Sigmoid colon (tissue), 6 donors: ENCODE measurements at regions not wholly inside any gene's neighbourhood (a gene's known extent, or its start where the extent isn't known, plus 50 kb on each side); places are given as distances from the start of the nearest gene placed in this dataset.

Experiments
- DNase-seq: peaks from one replicate; pipeline ENCODE4 v3.0.0-alpha.2; 2019
- H3K27ac ChIP-seq, 4 donors: fragments of 200-600 bp; sonication (generic); one replicate each; pipeline ENCODE4 v1.5.1; 2016 to 2019; ENCODE audit warnings: mild to moderate bottlenecking in 1 of 4
- H3K27me3 ChIP-seq, 3 donors: fragments of 200-600 bp; sonication (generic); one replicate each; pipeline ENCODE4 v1.5.1; 2019; ENCODE audit warnings: mild to moderate bottlenecking in 1 of 3
- H3K36me3 ChIP-seq, 4 donors: fragments of 200-600 bp; sonication (generic); one replicate each; pipeline ENCODE4 v1.5.1; 2016 to 2019
- H3K4me1 ChIP-seq, 4 donors: fragments of 200-600 bp; sonication (generic); one replicate each; pipeline ENCODE4 v1.5.1; 2017 to 2019
- H3K4me3 ChIP-seq, 4 donors: fragments of 200-600 bp; sonication (generic); one replicate each; pipeline ENCODE4 v1.5.1; 2017 to 2019; ENCODE audit warnings: mild to moderate bottlenecking in 2 of 4, moderate library complexity in 1 of 4
- H3K9me3 ChIP-seq, 4 donors: fragments of 200-600 bp in 3 of 4; sonication (generic) in 3 of 4; one replicate each; pipeline versions ENCODE4 v1.5.1 to v1.6.1; 2013 to 2019
- EP300 ChIP-seq, 4 donors: sonication (generic); formaldehyde crosslinking; IDR thresholded peaks; one replicate each; pipeline ENCODE4 v1.6.1; 2017; ENCODE audit warnings: antibody characterized with exemption in 4 of 4
- POLR2A ChIP-seq, 2 donors: fragments of 450-650 bp; IDR thresholded peaks; one replicate each; pipeline ENCODE4 v1.6.1; 2016; ENCODE audit warnings: antibody characterized with exemption in 2 of 2, mild to moderate bottlenecking in 2 of 2, moderate library complexity in 2 of 2
- POLR2AphosphoS5 ChIP-seq, 4 donors: sonication (generic); formaldehyde crosslinking; IDR thresholded peaks; one replicate each; pipeline ENCODE4 v1.6.1; 2017; ENCODE audit warnings: antibody characterized with exemption in 4 of 4
- WGBS, 2 donors: extraction: QIAGEN DNeasy Blood & Tissue Kit; methylation state at CpG; one replicate each; pipeline ENCODE4 v1.1.7; 2013; 5-methylcytosine and 5-hydroxymethylcytosine counted together
- intact Hi-C: fragments of 100-400 bp; cut with DNase I; formaldehyde crosslinking; loops from one replicate; pipeline ENCODE4 v1.15.1; 2023
- TF ChIP-seq, protein P1 (sequence below), 4 experiments: fragments of 450-650 bp in 3 of 4; fragments of 200-600 bp in 1 of 4; IDR thresholded peaks; one replicate each; pipeline ENCODE4 v1.5.1; 2016 to 2019; ENCODE audit warnings: antibody characterized with exemption in 4 of 4, mild to moderate bottlenecking in 3 of 4, moderate library complexity in 2 of 4
- donor health status: healthy with polysubstance abuse.
- donor health status: healthy.

DNA sequence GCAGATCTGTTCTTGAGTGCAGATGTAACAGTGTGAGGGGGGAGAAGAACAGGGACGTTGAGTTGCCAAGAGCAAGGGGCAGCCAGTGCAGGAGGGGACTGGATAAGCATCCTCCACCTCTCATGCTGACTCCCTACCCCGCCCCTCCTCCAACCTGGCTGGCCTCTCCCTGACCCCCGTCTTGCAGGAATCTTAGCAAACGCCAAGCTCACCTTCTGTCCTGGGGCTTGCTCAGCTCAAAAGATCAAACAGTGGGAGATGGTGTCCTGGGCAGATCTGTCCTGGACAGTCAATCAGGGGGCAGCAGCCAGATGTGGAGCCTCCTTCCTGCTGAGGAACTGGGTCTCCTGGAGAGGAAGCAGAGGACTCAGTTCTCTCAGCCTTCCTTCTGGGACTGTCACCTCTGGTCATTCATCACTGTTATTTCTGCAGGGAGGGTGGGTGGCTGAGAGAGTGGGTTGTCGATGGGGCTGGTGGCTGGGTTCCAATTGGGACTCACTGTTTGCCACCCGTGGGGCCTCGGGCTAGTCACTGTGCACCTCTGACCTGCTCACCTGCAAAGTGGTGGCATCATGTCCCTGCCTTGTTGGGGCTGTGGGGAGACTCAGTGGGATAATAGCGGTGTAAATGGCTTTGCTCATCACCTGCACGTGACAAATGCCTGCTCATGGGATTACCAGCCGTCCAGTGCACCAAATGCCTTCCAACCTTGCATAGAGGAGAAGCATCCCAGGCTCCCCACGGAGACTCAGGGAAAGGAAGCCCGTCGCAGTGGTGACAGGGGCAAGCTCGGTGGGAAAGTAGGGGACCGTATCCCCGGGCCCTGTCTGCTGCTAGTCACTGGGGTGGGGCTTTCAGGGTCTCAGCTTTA is 154.4 kb downstream of the PTPRU start:
- no peaks in the 10 kb centered on the region for H3K36me3 ChIP-seq
- no peaks in the 10 kb centered on the region for H3K4me1 ChIP-seq
- 41 to 51% methylated on average over 16 of the region's 16 CpGs for WGBS, 2 donors
- DNase-seq, result no peak
- TF ChIP-seq EP300 (IDR thresholded peaks at IDR 0.05), result no peak
- TF ChIP-seq, protein P1, sequence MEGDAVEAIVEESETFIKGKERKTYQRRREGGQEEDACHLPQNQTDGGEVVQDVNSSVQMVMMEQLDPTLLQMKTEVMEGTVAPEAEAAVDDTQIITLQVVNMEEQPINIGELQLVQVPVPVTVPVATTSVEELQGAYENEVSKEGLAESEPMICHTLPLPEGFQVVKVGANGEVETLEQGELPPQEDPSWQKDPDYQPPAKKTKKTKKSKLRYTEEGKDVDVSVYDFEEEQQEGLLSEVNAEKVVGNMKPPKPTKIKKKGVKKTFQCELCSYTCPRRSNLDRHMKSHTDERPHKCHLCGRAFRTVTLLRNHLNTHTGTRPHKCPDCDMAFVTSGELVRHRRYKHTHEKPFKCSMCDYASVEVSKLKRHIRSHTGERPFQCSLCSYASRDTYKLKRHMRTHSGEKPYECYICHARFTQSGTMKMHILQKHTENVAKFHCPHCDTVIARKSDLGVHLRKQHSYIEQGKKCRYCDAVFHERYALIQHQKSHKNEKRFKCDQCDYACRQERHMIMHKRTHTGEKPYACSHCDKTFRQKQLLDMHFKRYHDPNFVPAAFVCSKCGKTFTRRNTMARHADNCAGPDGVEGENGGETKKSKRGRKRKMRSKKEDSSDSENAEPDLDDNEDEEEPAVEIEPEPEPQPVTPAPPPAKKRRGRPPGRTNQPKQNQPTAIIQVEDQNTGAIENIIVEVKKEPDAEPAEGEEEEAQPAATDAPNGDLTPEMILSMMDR (IDR thresholded peaks at IDR 0.05), result no peak
- no peak for TF ChIP-seq POLR2A (IDR thresholded peaks at IDR 0.05)
- TF ChIP-seq POLR2AphosphoS5 (IDR thresholded peaks at IDR 0.05), result no peak
- no peaks in the 10 kb centered on the region for H3K9me3 ChIP-seq
- no peak overlapping the region for H3K4me3 ChIP-seq
- H3K27ac ChIP-seq, result no peak overlapping the region
- intact Hi-C loops, result no loop called here
- H3K27me3 ChIP-seq, result peaks cover 0 to 33% (median 0%) of the 10 kb centered on the region in 3 donors

DNA sequence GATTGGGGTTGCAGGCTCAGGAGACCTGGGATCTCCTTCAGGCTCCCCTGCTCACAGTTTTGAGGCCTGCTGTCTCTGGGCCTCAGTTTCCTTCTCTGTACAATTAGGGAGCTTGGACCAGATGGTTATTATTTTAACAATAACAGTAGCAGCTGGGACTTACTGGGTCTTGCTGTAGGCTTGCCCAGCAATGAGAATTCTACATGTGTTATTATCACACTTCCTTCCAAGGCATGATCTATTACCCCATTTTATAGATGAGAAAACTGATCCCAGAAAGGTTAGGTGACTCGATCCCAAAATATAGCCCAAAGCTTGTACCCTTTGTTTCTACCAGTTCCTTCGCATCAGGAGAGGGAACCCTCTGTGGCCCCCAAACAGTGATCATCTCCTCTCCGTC is 153.8 kb downstream of the PTPRU start:
- peaks cover 0 to 37% (median 0%) of the 10 kb centered on the region in 3 donors for H3K27me3 ChIP-seq
- no peaks in the 10 kb centered on the region for H3K4me1 ChIP-seq
- DNase-seq, result no peak
- TF ChIP-seq POLR2AphosphoS5 (IDR thresholded peaks at IDR 0.05) (no peak), POLR2A (IDR thresholded peaks at IDR 0.05) (no peak), EP300 (IDR thresholded peaks at IDR 0.05) (no peak)
- TF ChIP-seq, protein P1 (IDR thresholded peaks at IDR 0.05), result no peak
- H3K36me3 ChIP-seq, result no peaks in the 10 kb centered on the region
- no peak overlapping the region for H3K4me3 ChIP-seq
- no peak overlapping the region for H3K27ac ChIP-seq
- WGBS, 2 donors, result 61 to 79% methylated on average over 3 of the region's 3 CpGs
- intact Hi-C loops, result no loop called here
- H3K9me3 ChIP-seq, result no peaks in the 10 kb centered on the region

DNA sequence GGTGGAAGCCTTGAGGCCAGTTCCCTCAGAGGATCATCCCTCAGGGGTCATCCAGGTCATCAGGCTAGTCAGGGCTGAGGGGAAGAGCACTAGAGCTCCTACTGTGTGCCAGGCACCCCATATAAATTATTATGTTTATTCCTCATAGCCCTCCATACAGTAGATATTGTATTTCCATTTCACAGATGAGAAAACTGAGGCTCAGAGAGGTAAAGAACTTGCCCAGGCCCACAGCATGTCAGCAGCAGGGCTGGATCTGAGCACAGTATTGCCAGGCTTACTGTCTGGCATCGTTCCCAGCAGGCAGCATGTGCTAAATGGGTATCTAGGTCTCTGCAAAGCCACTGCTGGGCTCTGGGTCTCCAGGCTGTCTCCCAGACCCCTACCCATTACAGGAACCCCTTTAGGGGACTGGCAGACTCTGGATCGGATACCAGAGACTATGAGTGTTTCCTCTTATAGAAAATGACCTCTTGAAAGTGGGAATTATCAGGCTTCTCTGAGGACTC is 153.3 kb downstream of the PTPRU start:
- Histone ChIP-seq H3K27ac (no peak overlapping the region), H3K27me3 (peaks cover 0 to 42% (median 0%) of the 10 kb centered on the region in 3 donors), H3K4me1 (no peaks in the 10 kb centered on the region), H3K9me3 (no peaks in the 10 kb centered on the region), H3K36me3 (no peaks in the 10 kb centered on the region), H3K4me3 (no peak overlapping the region)
- WGBS, 2 donors, result 34 to 55% methylated on average over 2 of the region's 2 CpGs
- no peak for DNase-seq
- intact Hi-C loops, result no loop called here
- no peak for TF ChIP-seq POLR2A (IDR thresholded peaks at IDR 0.05)
- TF ChIP-seq, protein P1 (IDR thresholded peaks at IDR 0.05), result no peak
- no peak for TF ChIP-seq POLR2AphosphoS5 (IDR thresholded peaks at IDR 0.05)
- no peak for TF ChIP-seq EP300 (IDR thresholded peaks at IDR 0.05)

DNA sequence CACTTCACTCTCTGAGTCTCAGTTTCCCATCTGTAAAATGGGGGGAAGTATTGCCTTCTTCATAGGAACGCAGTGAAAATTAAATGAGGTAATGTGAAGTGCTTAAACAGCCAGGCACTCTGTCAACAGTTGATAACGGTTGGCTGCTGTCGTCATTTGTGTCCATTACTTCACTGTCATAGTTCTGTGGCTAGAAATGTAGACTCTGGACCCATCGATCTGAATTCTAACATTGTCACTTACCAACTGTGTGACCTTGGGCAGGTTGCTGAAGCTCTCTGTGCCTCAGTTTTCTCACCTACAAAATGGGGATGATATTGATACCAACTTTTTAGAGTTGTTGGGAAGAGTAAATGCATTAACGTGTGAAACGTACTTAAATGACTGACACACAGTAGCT is 152.6 kb downstream of the PTPRU start:
- Histone ChIP-seq H3K9me3 (no peaks in the 10 kb centered on the region), H3K27me3 (peaks cover 0 to 49% (median 0%) of the 10 kb centered on the region in 3 donors)
- intact Hi-C loops, result no loop called here

More for the DNA sequence above, 152.6 kb downstream of the PTPRU start:
- H3K4me3 ChIP-seq, result no peak overlapping the region
- no peak for TF ChIP-seq EP300 (IDR thresholded peaks at IDR 0.05)
- no peak for TF ChIP-seq POLR2A (IDR thresholded peaks at IDR 0.05)
- TF ChIP-seq POLR2AphosphoS5 (IDR thresholded peaks at IDR 0.05), result no peak
- TF ChIP-seq, protein P1 (IDR thresholded peaks at IDR 0.05), result no peak
- no peak overlapping the region for H3K27ac ChIP-seq
- no peaks in the 10 kb centered on the region for H3K4me1 ChIP-seq
- DNase-seq, result no peak
- no peaks in the 10 kb centered on the region for H3K36me3 ChIP-seq
- WGBS, 2 donors, result 69 to 83% methylated on average over 6 of the region's 6 CpGs
